ENCODE measurements at regions not wholly inside any gene's neighbourhood (a gene's known extent, or its start where the extent isn't known, plus 50 kb on each side); places are given as distances from the start of the nearest gene placed in this dataset.

DNA sequence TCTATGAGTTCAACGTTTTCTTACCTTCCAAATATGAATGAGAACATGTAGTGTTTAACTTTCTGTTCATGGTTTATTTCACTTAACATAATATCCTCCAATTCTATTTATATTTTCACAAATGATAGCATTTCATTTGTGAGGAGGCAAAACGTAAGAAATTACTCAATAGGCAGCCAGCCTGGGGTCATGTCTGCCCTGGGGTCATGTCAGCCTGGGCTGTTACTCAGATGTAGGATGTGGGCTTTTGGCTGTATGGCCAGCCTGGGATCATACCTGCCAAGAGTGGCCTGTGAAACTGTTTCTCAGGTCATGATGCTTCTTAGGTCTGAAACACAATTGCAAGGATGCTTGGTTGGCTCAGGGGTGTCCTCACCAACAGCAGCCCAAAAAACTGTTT is 187.0 kb downstream of the FBXO8 start:
- DNase-seq (no peak), ATAC-seq (no peak)
- TF ChIP-seq, protein P1, sequence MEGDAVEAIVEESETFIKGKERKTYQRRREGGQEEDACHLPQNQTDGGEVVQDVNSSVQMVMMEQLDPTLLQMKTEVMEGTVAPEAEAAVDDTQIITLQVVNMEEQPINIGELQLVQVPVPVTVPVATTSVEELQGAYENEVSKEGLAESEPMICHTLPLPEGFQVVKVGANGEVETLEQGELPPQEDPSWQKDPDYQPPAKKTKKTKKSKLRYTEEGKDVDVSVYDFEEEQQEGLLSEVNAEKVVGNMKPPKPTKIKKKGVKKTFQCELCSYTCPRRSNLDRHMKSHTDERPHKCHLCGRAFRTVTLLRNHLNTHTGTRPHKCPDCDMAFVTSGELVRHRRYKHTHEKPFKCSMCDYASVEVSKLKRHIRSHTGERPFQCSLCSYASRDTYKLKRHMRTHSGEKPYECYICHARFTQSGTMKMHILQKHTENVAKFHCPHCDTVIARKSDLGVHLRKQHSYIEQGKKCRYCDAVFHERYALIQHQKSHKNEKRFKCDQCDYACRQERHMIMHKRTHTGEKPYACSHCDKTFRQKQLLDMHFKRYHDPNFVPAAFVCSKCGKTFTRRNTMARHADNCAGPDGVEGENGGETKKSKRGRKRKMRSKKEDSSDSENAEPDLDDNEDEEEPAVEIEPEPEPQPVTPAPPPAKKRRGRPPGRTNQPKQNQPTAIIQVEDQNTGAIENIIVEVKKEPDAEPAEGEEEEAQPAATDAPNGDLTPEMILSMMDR (IDR thresholded peaks at IDR 0.05), result no peak
- H3K4me3 ChIP-seq, result no peak overlapping the region
- H3K27ac ChIP-seq, result no peak overlapping the region
- no peaks in the 10 kb centered on the region for H3K36me3 ChIP-seq
- no peaks in the 10 kb centered on the region for H3K4me1 ChIP-seq
- intact Hi-C loops (cut with DNase I), result no loop called here
- H3K9me3 ChIP-seq, result peaks cover 0 to 9% of the 10 kb centered on the region in 2 donors
- H3K27me3 ChIP-seq, result no peaks in the 10 kb centered on the region

DNA sequence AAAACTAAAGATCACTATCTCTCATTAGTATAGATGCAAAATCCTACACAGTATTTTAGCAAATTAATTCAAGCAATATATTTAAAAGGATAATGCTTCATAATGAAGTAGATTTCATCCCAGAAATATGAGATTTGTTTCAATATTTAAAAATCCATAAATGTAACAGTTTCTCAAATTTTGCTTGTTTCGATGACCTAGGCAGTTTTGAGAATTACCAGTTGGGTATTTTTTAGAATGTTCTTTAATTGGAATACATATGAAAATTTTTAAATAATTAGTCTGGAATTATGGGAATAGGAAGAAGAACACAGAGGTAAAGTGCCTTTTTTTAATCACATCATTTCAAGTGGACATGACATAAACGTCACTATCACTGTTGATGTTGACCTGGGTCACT is 192.3 kb downstream of the FBXO8 start:
- Histone ChIP-seq H3K27ac (no peak overlapping the region), H3K4me3 (no peak overlapping the region), H3K36me3 (no peaks in the 10 kb centered on the region), H3K27me3 (peaks cover 0 to 13% of the 10 kb centered on the region in 2 donors), H3K9me3 (peaks cover 0 to 9% of the 10 kb centered on the region in 2 donors), H3K4me1 (no peaks in the 10 kb centered on the region)
- intact Hi-C loops (cut with DNase I), result no loop called here
- ATAC-seq (no peak), DNase-seq (no peak)
- TF ChIP-seq, protein P1 (IDR thresholded peaks at IDR 0.05), result no peak

GRCh38 chr4:174089711-174090110 is 193.8 kb downstream of the FBXO8 start:
- TF ChIP-seq, protein P1 (IDR thresholded peaks at IDR 0.05), result no peak
- Histone ChIP-seq H3K27me3 (peaks cover 0 to 17% of the 10 kb centered on the region in 2 donors), H3K9me3 (peaks cover 0 to 9% of the 10 kb centered on the region in 2 donors), H3K4me1 (no peaks in the 10 kb centered on the region), H3K36me3 (no peaks in the 10 kb centered on the region), H3K4me3 (no peak overlapping the region), H3K27ac (no peak overlapping the region)
- intact Hi-C loops (cut with DNase I), result no loop called here
- DNase-seq, result no peak
- no peak for ATAC-seq

GRCh38 chr4:174088795-174089194 is 194.7 kb downstream of the FBXO8 start:
- Histone ChIP-seq H3K4me1 (no peaks in the 10 kb centered on the region), H3K27ac (no peak overlapping the region), H3K27me3 (peaks cover 0 to 17% of the 10 kb centered on the region in 2 donors), H3K4me3 (no peak overlapping the region), H3K9me3 (peaks cover 0 to 9% of the 10 kb centered on the region in 2 donors), H3K36me3 (no peaks in the 10 kb centered on the region)
- no peak for ATAC-seq
- TF ChIP-seq, protein P1 (IDR thresholded peaks at IDR 0.05), result no peak
- DNase-seq, result no peak
- intact Hi-C loops (cut with DNase I), result no loop called here

- no peak for ATAC-seq
- H3K9me3 ChIP-seq, result peaks cover 0 to 4% of the 10 kb centered on the region in 2 donors
- H3K27me3 ChIP-seq, result peaks cover 0 to 17% of the 10 kb centered on the region in 2 donors
- no peaks in the 10 kb centered on the region for H3K4me1 ChIP-seq
- no peak overlapping the region for H3K27ac ChIP-seq
- intact Hi-C loops (cut with DNase I), result no loop called here
- no peak for DNase-seq
- no peaks in the 10 kb centered on the region for H3K36me3 ChIP-seq
- TF ChIP-seq, protein P1 (IDR thresholded peaks at IDR 0.05), result no peak
- H3K4me3 ChIP-seq, result no peak overlapping the region
These were observed 196.4 kb downstream of the FBXO8 start for GRCh38 chr4:174086829-174087799.
